ENCODE measurements at regions not wholly inside any gene's neighbourhood (a gene's known extent, or its start where the extent isn't known, plus 50 kb on each side); places are given as distances from the start of the nearest gene placed in this dataset.
"Not testable (repeated sequence)": the region's sequence is repeated elsewhere in the genome, so short reads cannot be mapped to it uniquely, and the experiment has no call there.

DNA sequence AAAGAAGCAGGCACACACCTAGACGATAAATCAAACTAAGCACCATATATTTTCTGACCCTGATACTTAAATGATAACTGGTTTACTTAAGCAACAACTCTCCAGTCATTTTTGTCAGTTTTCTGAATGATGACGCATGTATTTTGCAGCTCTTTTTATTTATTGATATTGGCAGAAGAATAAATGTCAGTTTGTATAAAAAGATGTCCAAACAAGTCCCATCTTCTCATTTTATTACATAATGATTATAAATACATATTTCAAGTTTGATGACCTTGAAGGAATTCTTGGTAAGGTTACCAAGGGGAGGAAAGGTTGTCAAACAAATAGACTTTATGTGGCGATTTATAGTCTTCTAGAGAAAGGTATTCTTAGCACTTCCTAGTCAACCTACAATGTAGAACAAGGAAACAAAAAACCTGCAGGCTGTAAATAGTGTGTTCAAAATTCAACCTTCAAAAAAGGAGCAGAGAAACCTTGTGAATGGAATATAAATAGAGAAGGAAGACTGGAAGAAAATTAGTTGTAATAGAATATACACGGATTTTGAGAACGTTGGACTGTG lies 190.7 kb downstream of the JRKL start:
- intact Hi-C loops (cut with micrococcal nuclease) = no loop called here
- ChIA-PET CTCF (no interaction called here), POLR2A (no interaction called here)
- Mint-ChIP-seq H3K27ac (no peak overlapping the region), H3K4me3 (no peak overlapping the region), H3K36me3 (ENCODE audit: low read depth) (no peaks in the 10 kb centered on the region), H3K9me3 (no peaks in the 10 kb centered on the region), H3K27me3 (peaks cover 2% of the 10 kb centered on the region), H3K4me1 (ENCODE audit: low read depth) (no peaks in the 10 kb centered on the region)
- ATAC-seq = no peak
- TF ChIP-seq, protein P1, sequence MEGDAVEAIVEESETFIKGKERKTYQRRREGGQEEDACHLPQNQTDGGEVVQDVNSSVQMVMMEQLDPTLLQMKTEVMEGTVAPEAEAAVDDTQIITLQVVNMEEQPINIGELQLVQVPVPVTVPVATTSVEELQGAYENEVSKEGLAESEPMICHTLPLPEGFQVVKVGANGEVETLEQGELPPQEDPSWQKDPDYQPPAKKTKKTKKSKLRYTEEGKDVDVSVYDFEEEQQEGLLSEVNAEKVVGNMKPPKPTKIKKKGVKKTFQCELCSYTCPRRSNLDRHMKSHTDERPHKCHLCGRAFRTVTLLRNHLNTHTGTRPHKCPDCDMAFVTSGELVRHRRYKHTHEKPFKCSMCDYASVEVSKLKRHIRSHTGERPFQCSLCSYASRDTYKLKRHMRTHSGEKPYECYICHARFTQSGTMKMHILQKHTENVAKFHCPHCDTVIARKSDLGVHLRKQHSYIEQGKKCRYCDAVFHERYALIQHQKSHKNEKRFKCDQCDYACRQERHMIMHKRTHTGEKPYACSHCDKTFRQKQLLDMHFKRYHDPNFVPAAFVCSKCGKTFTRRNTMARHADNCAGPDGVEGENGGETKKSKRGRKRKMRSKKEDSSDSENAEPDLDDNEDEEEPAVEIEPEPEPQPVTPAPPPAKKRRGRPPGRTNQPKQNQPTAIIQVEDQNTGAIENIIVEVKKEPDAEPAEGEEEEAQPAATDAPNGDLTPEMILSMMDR (IDR thresholded peaks at IDR 0.05) = no peak
- no peak for DNase-seq

DNA sequence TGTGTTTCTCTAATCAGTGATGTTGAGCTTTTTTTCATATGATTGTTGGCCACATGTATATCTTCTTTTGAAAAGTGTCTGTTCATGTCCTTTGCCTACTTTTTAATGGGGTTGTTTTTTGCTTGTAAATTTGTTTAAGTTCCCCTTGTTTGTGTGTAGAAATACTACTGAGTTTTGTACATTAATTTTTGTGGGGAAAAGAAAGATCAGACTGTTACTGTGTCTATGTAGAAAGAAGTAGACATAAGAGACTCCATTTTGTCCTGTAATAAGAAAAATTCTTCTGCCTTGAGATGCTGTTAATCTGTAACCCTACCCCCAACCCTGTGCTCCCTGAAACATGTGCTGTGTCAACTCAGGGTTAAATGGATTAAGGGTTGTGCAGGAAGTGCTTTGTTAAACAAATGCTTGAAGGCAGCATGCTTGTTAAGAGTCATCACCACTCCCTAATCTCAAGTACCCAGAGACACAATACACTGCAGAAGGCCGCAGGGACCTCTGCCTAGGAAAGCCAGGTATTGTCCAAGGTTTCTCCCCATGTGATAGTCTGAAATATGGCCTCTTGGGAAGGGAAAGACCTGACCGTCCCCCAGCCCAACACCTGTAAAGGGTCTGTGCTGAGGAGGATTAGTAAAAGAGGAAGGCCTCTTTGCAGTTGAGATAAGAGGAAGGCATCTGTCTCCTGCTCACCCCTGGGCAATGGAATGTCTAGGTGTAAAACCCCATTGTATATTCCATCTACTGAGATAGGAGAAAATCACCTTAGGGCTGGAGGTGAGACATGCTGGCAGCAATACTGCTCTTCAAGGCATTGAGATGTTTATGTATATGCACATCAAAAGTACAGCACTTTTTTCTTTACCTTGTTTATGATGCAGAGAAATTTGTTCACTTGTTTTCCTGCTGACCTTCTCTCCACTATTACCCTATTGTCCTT lies 196.4 kb downstream of the JRKL start:
- H3K4me1 Mint-ChIP-seq (ENCODE audit: low read depth); H3K36me3 Mint-ChIP-seq (ENCODE audit: low read depth); intact Hi-C loops (cut with micrococcal nuclease); ATAC-seq; CTCF ChIA-PET; H3K27me3 Mint-ChIP-seq; H3K9me3 Mint-ChIP-seq; H3K4me3 Mint-ChIP-seq; DNase-seq; POLR2A ChIA-PET; H3K27ac Mint-ChIP-seq: not testable (repeated sequence)

DNA sequence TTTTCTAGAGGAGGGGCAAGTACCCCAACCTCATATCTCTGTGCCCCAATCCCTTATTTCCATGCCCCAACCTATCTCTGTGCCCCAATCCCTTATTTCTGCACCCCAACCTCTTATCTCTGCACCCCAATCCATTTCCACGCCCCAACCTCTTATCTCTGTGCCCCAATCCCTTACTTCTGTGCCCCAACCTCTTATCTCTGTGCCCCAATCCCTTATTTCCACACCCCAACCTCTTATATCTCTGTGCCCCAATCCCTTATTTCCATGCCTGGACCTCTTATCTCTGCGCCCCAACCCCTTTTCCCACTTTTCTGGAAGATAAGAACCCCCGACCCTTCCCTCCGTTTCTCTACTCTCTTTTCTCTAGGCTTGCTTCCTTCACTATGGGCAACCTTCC lies 199.0 kb downstream of the JRKL start:
- H3K36me3 Mint-ChIP-seq (ENCODE audit: low read depth); POLR2A ChIA-PET; ATAC-seq; H3K4me3 Mint-ChIP-seq; H3K4me1 Mint-ChIP-seq (ENCODE audit: low read depth); intact Hi-C loops (cut with micrococcal nuclease); H3K27me3 Mint-ChIP-seq; H3K9me3 Mint-ChIP-seq; DNase-seq; H3K27ac Mint-ChIP-seq; CTCF ChIA-PET: not testable (repeated sequence)

DNA sequence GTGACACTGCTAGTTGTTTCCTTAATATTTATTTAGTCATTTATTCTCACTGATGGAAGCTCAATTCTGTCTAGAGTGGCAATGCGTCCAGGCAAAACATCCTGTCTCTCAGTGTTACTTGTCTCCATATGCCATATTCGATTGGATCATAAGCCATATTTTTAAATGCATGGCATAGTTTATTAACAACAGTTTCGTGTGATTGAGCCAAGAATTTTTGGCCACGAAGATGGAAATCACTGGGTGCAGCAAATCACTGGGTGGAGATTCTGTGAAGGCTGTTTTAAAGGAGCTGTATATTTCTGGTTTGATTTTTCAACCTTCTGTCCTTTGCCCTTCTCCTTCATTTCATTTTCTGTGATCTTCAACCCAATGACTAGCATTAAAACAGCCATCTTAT lies 205.2 kb downstream of the JRKL start:
- no peak for DNase-seq
- no peak overlapping the region for H3K27ac Mint-ChIP-seq
- no peaks in the 10 kb centered on the region for H3K27me3 Mint-ChIP-seq
- intact Hi-C loops (cut with micrococcal nuclease) = no loop called here
- no peak for ATAC-seq
- ChIA-PET CTCF (interaction anchor here (1.2 kb wide), 1 partner anchor 33 kb away, joined by 3 read pairs; no protein-coding TSS in a partner anchor), POLR2A (no interaction called here)
- no peaks in the 10 kb centered on the region for H3K9me3 Mint-ChIP-seq
- H3K4me3 Mint-ChIP-seq = no peak overlapping the region
- H3K4me1 Mint-ChIP-seq (ENCODE audit: low read depth) = no peaks in the 10 kb centered on the region
- TF ChIP-seq, protein P1 (IDR thresholded peaks at IDR 0.05) = no peak
- H3K36me3 Mint-ChIP-seq (ENCODE audit: low read depth) = no peaks in the 10 kb centered on the region

DNA sequence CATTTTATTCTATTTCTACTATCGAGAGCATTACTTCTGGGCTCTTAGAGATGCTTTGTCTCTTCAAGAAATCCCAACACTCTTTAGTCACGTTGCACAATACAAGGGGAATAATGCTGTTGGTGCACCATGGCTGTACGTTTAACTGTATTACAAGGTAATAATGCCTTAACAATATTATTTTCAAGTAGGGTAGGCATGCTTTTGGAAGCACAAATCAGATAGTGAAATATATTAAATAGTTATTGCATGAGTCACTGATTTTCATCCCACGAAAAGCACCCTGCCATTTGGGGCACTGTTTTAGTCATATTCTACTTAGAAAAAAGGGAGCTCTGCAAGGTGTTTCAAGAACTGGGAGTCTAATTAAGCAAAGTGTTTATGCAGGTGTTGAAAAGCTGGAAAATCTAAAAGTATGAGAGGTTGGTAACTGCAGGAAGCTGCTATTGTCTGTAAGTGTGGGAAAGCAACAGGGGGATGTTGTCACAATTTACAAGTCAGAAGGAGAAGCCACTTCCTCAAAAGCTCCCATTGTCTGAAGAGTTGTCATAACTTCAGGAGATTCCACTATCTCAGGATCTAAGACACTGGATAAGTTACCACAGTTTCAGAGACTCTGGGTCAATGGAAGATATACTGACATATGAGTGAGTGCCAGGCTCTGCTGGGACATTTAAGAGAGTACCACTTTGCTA lies 218.2 kb downstream of the JRKL start:
- H3K9me3 Mint-ChIP-seq = peaks cover 4% of the 10 kb centered on the region
- no peaks in the 10 kb centered on the region for H3K27me3 Mint-ChIP-seq
- intact Hi-C loops (cut with micrococcal nuclease) = no loop called here
- no peaks in the 10 kb centered on the region for H3K4me1 Mint-ChIP-seq (ENCODE audit: low read depth)
- TF ChIP-seq, protein P1 (IDR thresholded peaks at IDR 0.05) = no peak
- POLR2A ChIA-PET = no interaction called here
- CTCF ChIA-PET = no interaction called here
- no peak overlapping the region for H3K4me3 Mint-ChIP-seq
- ATAC-seq = no peak
- H3K36me3 Mint-ChIP-seq (ENCODE audit: low read depth) = no peaks in the 10 kb centered on the region
- H3K27ac Mint-ChIP-seq = no peak overlapping the region
- DNase-seq = no peak

DNA sequence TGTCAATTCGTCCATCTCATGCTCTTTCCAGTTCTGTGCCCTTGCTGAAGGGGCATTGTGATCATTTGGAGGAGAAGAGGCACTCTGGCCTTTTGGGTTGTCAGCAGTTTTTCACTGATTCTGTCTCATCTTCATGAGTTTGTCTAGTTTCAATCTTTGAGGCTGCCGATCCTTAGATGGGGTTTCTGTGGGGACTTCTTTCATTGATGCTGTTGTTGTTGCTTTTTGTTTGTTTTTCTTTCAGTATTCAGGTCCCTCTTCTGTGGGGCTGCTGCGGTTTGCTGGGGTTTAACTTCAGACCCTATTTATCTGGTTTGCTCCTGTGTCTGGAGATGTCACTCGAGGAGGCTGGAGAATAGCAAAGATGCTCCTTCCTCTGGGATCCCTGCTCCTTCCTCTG lies 224.3 kb downstream of the JRKL start:
- Mint-ChIP-seq H3K4me1 (ENCODE audit: low read depth) (no peaks in the 10 kb centered on the region), H3K4me3 (no peak overlapping the region), H3K9me3 (peaks cover 4% of the 10 kb centered on the region), H3K27me3 (no peaks in the 10 kb centered on the region), H3K36me3 (ENCODE audit: low read depth) (no peaks in the 10 kb centered on the region), H3K27ac (no peak overlapping the region)
- no peak for DNase-seq
- no peak for ATAC-seq
- intact Hi-C loops (cut with micrococcal nuclease) = loop anchor here (10.0 kb wide), 1 partner anchor 149 kb away; no protein-coding TSS in a partner anchor
- TF ChIP-seq, protein P1 (IDR thresholded peaks at IDR 0.05) = no peak
- POLR2A ChIA-PET = no interaction called here
- CTCF ChIA-PET = no interaction called here
